Colon (tissue), 2 donors: ENCODE measurements at regions not wholly inside any gene's neighbourhood (a gene's known extent, or its start where the extent isn't known, plus 50 kb on each side); places are given as distances from the start of the nearest gene placed in this dataset.

ENCODE experiments used
- FAIRE-seq: peaks from 2 replicates; lab custom pipeline; 2012; peaks lifted over from hg19 to GRCh38; lab: Jason Lieb, UNC
- donor health status: control.
- donor health status: control.

GRCh38 chr21:27695246-27695645 lies 728.4 kb upstream of the ADAMTS5 start:
- FAIRE-seq: no peak

- no peak for FAIRE-seq
Observed at GRCh38 chr21:27694667-27695066, 727.8 kb upstream of the ADAMTS5 start.

DNA sequence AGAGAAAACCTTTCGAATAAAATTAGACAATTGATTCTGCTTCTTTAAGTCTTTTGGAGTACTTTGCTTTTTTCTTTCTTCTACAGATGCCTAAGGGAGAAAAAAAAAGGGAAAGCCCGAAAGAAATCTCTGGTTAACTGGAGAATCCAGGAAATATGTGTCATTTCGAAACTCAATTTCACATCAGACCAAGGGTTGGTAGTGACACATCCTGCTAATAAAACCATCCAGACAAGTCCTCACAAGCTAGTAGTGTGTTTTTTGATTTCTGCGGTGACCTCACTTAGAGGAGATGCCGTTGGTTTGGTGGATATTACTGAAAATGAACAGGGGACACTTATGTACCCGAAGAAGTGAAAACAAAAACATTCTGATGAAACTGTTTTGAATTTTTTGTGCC lies 726.5 kb upstream of the ADAMTS5 start:
- no peak for FAIRE-seq

DNA sequence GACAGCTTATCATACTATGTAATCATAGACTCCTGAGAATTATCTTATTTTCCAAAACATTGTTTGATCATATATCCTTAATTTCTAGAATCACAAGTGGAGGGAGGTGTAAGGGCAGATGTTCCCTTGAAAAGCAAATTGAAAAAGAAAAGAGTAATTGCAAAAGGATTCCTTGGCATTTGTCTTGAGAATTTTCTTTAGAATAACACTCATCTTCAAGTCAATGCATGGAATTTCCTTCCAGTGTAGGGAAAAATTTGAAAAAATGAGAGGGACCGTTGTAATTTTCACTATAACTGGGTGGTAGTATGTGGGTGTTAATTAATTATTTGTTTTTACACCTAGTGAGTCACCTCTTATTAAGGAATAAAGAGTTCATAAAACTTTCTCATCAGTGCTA lies 724.6 kb upstream of the ADAMTS5 start:
- no peak for FAIRE-seq

GRCh38 chr21:27691006-27691405 lies 724.1 kb upstream of the ADAMTS5 start:
- FAIRE-seq: no peak

DNA sequence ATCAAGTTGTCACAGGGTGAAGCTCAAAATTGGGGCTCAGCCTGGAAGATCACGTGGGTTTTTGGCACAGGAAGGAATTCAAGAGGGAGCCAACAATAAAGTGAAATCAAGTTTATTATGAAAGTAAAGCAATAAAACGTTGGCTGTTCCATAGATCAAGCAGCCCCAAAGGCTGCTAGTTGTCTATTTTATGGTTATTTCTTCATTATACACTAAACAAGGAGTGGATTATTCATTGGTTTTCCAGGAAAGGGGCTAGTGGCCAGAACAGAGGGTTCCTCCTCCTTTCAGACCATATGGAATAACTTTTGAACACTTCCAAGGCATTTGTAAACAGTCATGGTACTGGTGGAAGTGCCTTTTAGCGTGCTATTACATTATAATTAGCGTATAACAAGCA lies 723.5 kb upstream of the ADAMTS5 start:
- FAIRE-seq: no peak

DNA sequence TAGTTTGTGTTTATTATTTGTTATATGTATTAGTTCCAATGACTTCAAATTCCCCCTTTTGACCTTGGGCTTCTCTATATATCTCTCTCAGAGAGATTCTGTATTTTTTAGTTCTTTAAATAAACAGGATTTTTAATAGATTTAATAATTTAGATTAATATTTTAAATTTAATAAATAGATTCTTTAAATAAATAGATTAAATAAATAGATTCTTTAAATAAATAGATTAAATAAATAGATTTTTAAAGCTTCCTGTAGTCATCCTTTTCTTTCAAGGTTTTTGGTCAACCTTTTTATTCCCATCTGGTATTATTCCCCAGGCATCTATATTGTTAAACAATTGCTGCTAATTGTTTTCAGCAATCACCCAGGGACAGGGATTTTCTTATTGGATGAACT lies 721.9 kb upstream of the ADAMTS5 start:
- peak; percentile 73 for FAIRE-seq

GRCh38 chr21:27683292-27683691 lies 716.4 kb upstream of the ADAMTS5 start:
- no peak for FAIRE-seq

DNA sequence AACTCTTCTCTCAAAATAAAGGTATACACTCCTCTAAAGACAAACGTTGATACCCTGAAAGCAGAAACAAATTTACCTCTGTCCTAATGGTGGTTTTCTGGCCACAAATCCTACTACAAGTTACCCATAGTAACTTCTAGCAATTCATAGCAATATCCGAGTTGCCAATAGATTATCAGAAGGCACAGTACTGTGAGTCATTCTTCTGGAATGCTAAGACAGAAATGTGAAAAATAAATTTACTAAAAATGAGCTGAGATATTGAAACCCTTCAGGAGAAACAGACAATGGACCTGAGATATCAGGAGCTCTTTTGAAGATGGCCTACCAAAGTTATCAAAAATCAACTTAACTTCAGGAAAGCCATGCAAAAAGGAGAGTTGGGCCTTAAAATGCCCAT lies 715.0 kb upstream of the ADAMTS5 start:
- FAIRE-seq: no peak

DNA sequence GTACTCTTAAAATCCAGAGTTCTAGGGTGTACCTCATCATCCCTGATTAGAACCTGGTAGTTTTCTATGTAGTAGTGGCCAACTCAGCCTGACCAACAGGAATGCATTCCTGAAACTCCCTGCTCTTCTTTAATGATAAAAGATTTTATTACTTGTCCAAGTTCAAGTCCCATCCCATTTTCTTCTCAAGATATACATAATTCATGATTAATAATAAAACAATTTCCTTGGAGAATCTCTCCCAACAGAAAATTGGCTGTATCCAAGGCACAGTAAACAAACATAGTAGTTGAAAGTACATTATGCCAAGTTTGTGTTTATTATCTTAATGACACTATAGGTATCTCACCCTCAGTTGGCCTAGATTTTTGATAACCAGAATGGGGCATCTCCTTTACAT lies 714.1 kb upstream of the ADAMTS5 start:
- no peak for FAIRE-seq

GRCh38 chr21:27680181-27680580 lies 713.3 kb upstream of the ADAMTS5 start:
- FAIRE-seq: no peak

DNA sequence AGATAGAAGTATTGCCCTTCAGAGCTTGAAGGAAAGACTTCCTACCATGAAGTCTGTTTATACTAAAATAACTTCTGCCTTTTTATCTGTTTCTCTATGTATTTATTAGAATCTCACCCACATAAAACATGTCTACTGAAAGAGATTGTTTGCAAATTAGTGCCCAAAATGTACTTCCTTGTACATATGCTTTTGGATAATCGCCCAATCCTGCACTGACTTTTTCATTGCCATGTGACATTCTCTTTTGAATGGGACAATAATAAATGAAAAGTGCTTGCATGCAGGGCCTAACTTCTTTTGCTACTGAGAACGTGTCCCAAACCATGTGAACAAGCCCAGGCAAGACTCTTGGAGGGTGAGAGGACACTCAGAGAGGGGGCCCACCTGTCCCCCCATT lies 711.6 kb upstream of the ADAMTS5 start:
- no peak for FAIRE-seq

DNA sequence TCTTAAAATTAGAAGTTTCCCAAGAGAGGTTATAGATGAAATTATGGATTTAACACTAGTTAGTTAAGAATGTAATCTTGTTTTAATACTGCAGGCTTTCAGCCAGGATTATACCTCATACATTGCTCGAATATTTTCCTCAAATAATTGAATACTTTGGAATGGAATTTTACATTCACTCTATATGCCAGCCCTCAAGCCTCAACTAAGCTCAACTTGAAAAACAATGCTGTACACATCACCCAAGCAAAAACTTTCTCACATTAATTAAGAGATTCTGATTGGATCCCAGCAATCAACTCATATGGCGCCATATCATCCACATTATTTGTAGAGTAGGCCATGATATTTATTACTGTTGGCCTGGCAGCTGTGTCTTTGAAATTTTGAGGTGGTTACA lies 710.7 kb upstream of the ADAMTS5 start:
- FAIRE-seq: no peak

- no peak for FAIRE-seq
Observed at GRCh38 chr21:27675306-27675705, 708.4 kb upstream of the ADAMTS5 start.

DNA sequence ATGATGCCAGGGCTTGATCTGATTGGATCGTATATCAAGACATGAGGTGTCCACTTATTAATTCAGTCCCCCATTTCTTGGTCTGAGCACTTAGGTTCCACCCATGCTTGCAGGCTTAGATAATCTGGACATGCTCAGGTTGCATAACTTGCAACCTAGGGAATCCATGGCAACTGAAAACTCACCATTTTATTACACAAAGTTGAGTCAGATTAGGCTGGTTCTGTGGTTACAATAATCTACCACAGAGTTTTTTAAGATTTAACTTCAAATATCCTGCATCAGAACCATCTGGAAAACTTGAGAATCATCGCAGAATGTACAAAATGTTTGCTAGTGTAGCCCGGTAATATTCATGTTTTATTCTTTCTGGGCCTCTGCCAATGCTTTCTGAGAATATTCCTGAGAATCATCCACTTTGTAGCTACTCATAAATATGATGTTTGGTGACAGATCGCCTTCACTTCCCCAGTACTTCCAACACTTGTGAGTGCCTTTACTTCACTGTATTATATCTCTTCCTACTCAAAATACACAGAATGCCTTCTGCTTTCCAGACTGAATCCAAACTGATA lies 707.2 kb upstream of the ADAMTS5 start:
- no peak for FAIRE-seq

DNA sequence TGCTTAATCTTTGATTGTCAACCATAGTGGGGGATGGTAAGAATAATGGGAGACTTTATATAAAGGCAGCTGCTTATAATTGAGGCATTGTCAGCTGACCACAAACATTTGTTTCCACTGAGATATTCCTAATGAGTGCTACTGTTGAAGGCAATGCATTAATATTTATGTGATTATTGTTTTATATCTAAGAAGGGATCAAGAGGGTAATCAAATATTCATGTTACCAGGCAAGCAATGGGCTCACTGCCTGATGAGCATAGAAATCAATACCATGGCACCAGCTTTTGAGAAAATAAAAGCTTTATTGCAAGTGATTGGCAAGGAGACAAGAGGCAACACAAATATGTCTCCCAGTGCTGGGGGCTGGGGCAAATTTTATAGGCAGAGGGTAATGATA lies 706.7 kb upstream of the ADAMTS5 start:
- no peak for FAIRE-seq

GRCh38 chr21:27671207-27671606 lies 704.3 kb upstream of the ADAMTS5 start:
- no peak for FAIRE-seq

- FAIRE-seq: no peak
Observed at GRCh38 chr21:27653481-27653880, 686.6 kb upstream of the ADAMTS5 start.

- FAIRE-seq: no peak
Observed at GRCh38 chr21:27649762-27650161, 682.9 kb upstream of the ADAMTS5 start.

DNA sequence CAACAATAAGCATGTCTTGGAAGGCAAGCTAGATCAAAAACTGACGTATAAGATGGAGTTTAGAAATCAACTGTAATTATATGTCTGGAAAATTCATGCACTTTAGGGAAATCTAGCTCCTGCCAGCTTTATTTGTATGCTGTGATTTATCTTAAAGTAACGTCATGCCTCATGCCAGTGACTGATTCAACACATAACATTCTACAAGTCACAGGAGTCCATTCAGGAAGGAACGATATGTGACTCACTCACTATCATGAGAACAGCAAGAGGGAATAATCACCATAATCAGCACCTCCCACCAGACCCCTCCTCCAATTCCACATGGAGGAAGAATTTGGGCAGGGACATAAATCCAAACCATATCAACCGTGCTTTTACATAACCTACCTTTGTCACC lies 682.4 kb upstream of the ADAMTS5 start:
- no peak for FAIRE-seq

GRCh38 chr21:27648560-27648959 lies 681.7 kb upstream of the ADAMTS5 start:
- no peak for FAIRE-seq

DNA sequence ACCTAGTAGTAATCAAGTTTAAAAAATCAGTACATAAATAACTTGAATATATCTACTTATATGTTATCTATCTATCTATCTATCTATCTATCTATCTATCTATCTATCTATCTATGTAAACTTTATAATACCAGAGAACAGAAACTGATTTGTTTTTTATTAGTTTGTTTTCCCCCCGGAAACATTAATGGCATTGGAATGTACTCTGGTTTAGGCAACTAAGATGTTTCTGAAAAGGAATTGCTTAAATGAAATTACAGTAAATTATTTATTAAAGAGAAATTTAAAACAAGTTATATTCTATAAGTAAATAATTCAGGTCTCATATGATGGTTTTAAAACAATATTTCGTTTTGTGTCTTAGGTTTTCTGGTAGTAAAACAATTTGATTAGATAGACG lies 681.0 kb upstream of the ADAMTS5 start:
- FAIRE-seq: no peak

DNA sequence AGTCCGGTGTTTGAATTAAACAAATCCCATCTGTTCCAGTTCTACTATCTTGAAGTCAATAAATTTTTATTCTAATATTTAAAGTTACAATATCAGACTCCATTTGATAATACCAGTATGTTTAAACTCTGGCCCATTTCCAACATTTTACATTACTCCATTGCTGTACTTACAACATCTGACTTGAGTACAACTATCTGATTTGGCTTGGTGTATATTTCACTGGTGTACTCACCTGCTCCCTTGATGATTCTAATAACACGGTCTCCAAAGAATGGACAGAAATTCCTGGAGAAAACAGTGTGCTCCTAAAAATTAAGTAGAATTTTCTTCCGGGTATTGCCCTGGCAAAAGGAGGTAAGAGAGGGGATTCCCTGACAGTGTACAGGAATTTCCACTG lies 680.5 kb upstream of the ADAMTS5 start:
- FAIRE-seq: no peak

DNA sequence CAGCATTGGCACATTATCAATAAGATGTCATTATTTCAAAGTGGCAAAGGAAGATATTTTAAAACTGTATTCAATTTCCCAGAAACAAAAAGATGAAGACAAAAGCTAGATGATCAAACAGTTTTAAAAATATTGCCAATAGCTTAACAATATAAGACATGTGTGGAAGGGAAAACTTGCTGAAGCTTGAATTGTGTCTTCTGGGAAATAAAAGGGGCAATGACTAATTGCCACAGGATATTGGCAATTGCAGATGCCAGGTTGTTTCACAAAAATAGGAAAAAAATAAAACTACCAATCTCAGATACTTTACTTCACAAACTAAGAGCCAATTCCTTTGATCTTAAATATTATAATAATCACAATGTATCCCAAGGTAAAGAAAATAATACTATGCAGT lies 679.8 kb upstream of the ADAMTS5 start:
- FAIRE-seq: no peak

- FAIRE-seq: no peak
Observed at GRCh38 chr21:27646056-27646455, 679.2 kb upstream of the ADAMTS5 start.
